ENCODE measurements at regions not wholly inside any gene's neighbourhood (a gene's known extent, or its start where the extent isn't known, plus 50 kb on each side); places are given as distances from the start of the nearest gene placed in this dataset.

DNA sequence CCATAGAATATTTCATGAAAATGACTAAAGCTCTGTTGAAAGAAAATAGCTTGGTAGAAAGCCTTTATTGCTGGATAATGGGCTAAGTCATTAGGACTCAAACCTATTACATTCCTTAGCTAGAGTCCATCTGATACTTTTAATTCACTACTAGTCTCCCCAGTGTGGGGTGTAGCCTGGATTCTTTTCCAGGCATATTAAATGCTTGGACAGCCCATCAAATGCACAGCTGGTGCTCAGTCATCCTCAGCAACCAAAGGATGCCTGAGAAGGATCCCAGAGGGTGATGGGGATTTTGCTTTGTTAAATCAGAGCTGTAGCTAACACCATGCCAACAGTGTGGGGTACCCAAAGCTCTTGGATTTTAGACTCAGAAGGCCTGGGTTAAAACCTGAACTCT is 153.5 kb downstream of the DLEU7 start:
- Histone ChIP-seq H3K4me1 (ENCODE audit: control insufficient read depth, insufficient read depth, low read length, poor library complexity, severe bottlenecking) (no peaks in the 10 kb centered on the region), H3K27ac (ENCODE audit: insufficient read depth, low read length, poor library complexity, severe bottlenecking) (no peak overlapping the region), H3K4me3 (ENCODE audit: insufficient read depth, low read depth, low read length, poor library complexity, severe bottlenecking) (no peak overlapping the region), H3K27me3 (replicated peaks; ENCODE audit: control insufficient read depth, insufficient read depth, low read length, poor library complexity, severe bottlenecking) (no peaks in the 10 kb centered on the region), H3K9me3 (ENCODE audit: control insufficient read depth, low read length) (no peaks in the 10 kb centered on the region), H3K36me3 (ENCODE audit: control insufficient read depth, insufficient read depth, low read length) (no peaks in the 10 kb centered on the region)
- no peak for DNase-seq

DNA sequence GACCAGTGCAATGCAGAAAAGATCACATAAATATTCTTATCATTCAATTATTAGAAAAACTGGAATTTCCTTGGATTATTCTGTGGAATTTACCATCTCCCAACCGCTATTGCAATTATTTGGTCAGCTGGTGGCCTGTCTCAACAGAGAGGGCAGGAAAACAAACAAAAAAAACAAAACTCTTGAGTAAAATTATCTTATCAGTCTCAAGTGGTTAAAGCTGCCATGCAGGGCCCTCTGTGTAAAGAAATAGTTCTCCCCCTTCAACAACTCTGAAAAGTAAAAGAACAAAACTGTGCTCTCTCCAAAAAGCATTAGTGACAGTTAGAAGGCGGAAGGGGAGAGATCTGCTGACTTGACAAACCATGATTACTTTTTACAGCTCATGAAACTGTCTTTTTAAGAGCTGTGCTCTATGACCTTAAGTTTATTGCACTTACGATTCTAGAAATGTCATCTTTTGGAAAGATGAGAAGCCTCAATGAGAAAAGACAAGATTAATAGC is 152.3 kb downstream of the DLEU7 start:
- no peaks in the 10 kb centered on the region for H3K4me1 ChIP-seq (ENCODE audit: control insufficient read depth, insufficient read depth, low read length, poor library complexity, severe bottlenecking)
- no peak overlapping the region for H3K27ac ChIP-seq (ENCODE audit: insufficient read depth, low read length, poor library complexity, severe bottlenecking)
- H3K9me3 ChIP-seq (ENCODE audit: control insufficient read depth, low read length) = no peaks in the 10 kb centered on the region
- no peaks in the 10 kb centered on the region for H3K36me3 ChIP-seq (ENCODE audit: control insufficient read depth, insufficient read depth, low read length)
- no peak overlapping the region for H3K4me3 ChIP-seq (ENCODE audit: insufficient read depth, low read depth, low read length, poor library complexity, severe bottlenecking)
- no peak for DNase-seq
- no peaks in the 10 kb centered on the region for H3K27me3 ChIP-seq (replicated peaks; ENCODE audit: control insufficient read depth, insufficient read depth, low read length, poor library complexity, severe bottlenecking)

DNA sequence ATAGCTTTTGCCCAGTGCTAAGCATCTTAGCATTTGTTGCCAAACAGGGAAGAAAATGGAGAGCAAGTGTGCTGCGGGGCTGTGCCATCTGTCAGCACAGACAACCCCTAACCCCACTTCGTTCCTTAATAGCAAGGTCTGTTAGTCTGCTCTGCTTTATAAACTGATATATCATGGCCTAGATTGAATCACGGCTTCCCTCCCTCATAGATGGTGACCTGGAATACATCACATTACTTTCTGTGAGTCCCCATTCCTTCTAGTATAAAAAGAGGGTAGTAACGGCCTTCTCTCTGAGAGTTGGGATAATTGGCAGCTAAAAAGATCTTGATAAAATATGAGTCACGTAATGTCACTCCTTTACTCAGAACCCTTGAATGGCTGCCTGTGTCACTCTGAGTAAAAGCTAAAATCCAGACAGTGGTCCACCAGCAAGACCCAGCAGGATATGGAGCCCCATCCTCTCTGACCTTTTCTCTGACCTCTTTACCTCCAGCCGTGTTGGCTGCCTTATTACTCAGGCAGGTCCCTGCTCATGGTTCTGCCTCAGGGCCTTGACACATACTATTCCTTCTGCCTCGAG is 151.7 kb downstream of the DLEU7 start:
- Histone ChIP-seq H3K9me3 (ENCODE audit: control insufficient read depth, low read length) (no peaks in the 10 kb centered on the region), H3K4me3 (ENCODE audit: insufficient read depth, low read depth, low read length, poor library complexity, severe bottlenecking) (no peak overlapping the region), H3K27me3 (replicated peaks; ENCODE audit: control insufficient read depth, insufficient read depth, low read length, poor library complexity, severe bottlenecking) (no peaks in the 10 kb centered on the region), H3K4me1 (ENCODE audit: control insufficient read depth, insufficient read depth, low read length, poor library complexity, severe bottlenecking) (no peaks in the 10 kb centered on the region), H3K27ac (ENCODE audit: insufficient read depth, low read length, poor library complexity, severe bottlenecking) (no peak overlapping the region), H3K36me3 (ENCODE audit: control insufficient read depth, insufficient read depth, low read length) (no peaks in the 10 kb centered on the region)
- DNase-seq = no peak

DNA sequence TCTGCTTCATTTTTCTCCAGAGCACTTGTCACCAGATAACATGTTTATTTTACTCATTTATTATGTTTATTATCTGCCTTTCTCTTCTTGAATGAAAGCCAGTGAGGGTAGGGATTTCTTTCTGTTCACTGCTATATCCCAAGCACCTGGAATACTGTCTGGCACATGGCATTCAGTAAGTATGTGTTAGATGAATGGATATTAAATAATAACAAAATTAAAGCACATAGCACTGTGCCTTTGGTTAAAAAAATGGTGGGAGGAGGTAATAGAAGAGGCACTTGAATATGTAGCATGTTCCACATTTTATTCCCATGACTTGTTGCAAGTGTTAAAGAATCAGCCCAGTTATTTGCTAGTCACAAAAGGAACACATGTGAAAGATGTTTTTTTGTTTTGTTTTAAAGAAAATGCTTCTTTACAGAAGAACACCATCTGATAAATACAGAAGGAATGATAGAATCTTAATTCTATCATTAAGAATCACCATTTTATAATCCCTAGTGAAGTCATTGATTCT is 151.0 kb downstream of the DLEU7 start:
- Histone ChIP-seq H3K9me3 (ENCODE audit: control insufficient read depth, low read length) (no peaks in the 10 kb centered on the region), H3K27ac (ENCODE audit: insufficient read depth, low read length, poor library complexity, severe bottlenecking) (no peak overlapping the region), H3K27me3 (replicated peaks; ENCODE audit: control insufficient read depth, insufficient read depth, low read length, poor library complexity, severe bottlenecking) (no peaks in the 10 kb centered on the region), H3K4me3 (ENCODE audit: insufficient read depth, low read depth, low read length, poor library complexity, severe bottlenecking) (no peak overlapping the region), H3K36me3 (ENCODE audit: control insufficient read depth, insufficient read depth, low read length) (no peaks in the 10 kb centered on the region), H3K4me1 (ENCODE audit: control insufficient read depth, insufficient read depth, low read length, poor library complexity, severe bottlenecking) (no peaks in the 10 kb centered on the region)
- no peak for DNase-seq

DNA sequence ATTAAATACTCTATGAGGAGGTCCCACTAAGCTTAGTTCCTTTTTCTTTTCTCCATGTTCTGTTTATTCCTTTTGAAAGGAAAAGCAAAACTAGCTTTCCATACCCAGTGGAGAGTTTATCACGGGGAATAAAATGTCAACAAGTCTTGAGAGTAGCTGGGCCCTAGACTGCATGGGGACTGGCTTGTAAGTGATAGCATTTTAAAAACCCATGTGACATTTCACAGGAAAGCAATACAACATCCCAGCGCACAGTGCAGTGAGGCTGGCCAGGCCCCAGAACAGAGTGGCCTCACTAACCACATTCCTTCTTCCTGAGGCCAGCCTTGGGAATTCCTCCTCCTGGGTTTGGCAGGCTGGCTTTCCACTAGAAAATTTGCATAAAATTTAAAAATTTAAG is 149.8 kb downstream of the DLEU7 start:
- Histone ChIP-seq H3K4me1 (ENCODE audit: control insufficient read depth, insufficient read depth, low read length, poor library complexity, severe bottlenecking) (no peaks in the 10 kb centered on the region), H3K27ac (ENCODE audit: insufficient read depth, low read length, poor library complexity, severe bottlenecking) (no peak overlapping the region), H3K4me3 (ENCODE audit: insufficient read depth, low read depth, low read length, poor library complexity, severe bottlenecking) (no peak overlapping the region), H3K27me3 (replicated peaks; ENCODE audit: control insufficient read depth, insufficient read depth, low read length, poor library complexity, severe bottlenecking) (no peaks in the 10 kb centered on the region), H3K36me3 (ENCODE audit: control insufficient read depth, insufficient read depth, low read length) (no peaks in the 10 kb centered on the region), H3K9me3 (ENCODE audit: control insufficient read depth, low read length) (no peaks in the 10 kb centered on the region)
- DNase-seq = no peak

DNA sequence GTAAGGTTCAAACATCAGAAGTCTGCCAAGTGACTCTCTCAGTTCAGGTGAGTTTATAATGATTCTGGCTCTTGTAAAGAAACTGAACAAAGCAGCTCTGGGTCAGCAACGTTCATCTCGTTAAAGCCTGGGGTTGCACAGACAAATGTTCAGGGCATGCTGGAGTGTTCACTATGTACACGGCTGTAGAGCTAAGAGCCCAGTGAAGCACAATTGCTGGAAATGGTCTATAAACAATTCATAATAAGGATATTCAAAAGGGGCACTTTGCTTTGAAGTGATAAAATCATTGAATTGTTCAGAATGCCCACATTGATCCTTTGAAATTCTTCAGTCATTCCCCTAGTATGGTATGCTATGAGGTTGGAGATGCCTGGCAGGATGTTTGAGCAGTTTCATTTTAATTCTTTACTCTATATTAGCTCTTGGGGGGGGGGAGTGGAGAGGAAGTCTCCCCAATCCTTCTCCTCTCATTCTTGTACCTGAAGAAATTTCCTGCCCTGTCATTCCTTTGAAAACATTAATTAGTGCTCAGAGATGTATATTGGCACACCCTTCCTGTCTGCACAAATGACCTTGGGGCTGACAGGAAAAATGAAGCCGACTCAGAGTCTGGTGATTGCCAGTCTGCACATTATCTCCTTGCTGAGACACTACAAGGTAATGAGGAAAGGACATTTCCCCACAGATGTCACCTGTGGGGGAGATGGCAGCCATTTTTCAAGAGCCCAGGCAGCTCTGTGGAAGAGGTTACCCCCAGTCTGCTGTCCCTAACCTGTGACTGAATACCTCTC is 145.5 kb downstream of the DLEU7 start:
- no peak overlapping the region for H3K27ac ChIP-seq (ENCODE audit: insufficient read depth, low read length, poor library complexity, severe bottlenecking)
- H3K4me1 ChIP-seq (ENCODE audit: control insufficient read depth, insufficient read depth, low read length, poor library complexity, severe bottlenecking) = no peaks in the 10 kb centered on the region

DNA sequence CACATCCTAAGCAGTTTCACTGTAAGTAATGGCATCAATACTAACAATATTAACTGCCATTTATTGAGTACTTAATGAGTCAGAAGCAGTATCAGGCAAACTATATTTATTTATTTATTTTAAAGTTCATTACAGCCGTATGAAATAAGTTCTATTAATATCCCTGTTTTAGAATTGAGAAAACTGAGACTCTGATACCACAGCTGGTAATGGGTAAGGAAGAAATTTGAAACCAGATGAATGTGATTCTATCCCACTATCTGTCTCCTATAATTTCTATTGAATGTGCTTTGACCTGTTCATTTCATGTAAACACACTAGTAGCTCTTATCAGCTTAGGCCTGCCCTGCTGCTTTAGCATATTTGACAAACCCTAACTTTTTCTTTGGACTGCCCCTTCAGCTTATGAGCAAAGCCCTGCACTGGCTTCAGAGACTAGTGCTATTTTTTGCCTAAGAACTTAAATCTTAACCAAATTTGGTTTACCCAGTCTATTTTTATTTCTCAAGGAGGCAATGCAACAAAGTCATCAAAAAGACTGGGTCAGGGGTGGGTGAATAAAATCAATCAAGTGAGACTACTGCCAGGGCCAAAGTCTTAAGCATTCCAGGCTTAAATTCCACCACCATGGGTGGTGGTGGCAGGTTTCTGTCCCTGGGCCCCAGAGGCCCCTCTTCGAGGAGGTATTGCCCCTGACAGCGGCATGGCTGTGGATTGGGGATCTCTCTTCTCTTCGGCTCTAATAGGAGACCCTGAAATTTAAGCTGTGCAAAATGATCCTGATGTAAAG is 143.4 kb downstream of the DLEU7 start:
- Histone ChIP-seq H3K4me1 (ENCODE audit: control insufficient read depth, insufficient read depth, low read length, poor library complexity, severe bottlenecking) (no peaks in the 10 kb centered on the region), H3K4me3 (ENCODE audit: insufficient read depth, low read depth, low read length, poor library complexity, severe bottlenecking) (no peak overlapping the region), H3K27ac (ENCODE audit: insufficient read depth, low read length, poor library complexity, severe bottlenecking) (no peak overlapping the region), H3K36me3 (ENCODE audit: control insufficient read depth, insufficient read depth, low read length) (no peaks in the 10 kb centered on the region), H3K27me3 (replicated peaks; ENCODE audit: control insufficient read depth, insufficient read depth, low read length, poor library complexity, severe bottlenecking) (no peaks in the 10 kb centered on the region), H3K9me3 (ENCODE audit: control insufficient read depth, low read length) (no peaks in the 10 kb centered on the region)
- DNase-seq = no peak

More for the DNA sequence above, 145.5 kb downstream of the DLEU7 start:
- no peaks in the 10 kb centered on the region for H3K27me3 ChIP-seq (replicated peaks; ENCODE audit: control insufficient read depth, insufficient read depth, low read length, poor library complexity, severe bottlenecking)
- H3K9me3 ChIP-seq (ENCODE audit: control insufficient read depth, low read length) = no peaks in the 10 kb centered on the region
- DNase-seq = no peak
- no peak overlapping the region for H3K4me3 ChIP-seq (ENCODE audit: insufficient read depth, low read depth, low read length, poor library complexity, severe bottlenecking)
- H3K36me3 ChIP-seq (ENCODE audit: control insufficient read depth, insufficient read depth, low read length) = no peaks in the 10 kb centered on the region

DNA sequence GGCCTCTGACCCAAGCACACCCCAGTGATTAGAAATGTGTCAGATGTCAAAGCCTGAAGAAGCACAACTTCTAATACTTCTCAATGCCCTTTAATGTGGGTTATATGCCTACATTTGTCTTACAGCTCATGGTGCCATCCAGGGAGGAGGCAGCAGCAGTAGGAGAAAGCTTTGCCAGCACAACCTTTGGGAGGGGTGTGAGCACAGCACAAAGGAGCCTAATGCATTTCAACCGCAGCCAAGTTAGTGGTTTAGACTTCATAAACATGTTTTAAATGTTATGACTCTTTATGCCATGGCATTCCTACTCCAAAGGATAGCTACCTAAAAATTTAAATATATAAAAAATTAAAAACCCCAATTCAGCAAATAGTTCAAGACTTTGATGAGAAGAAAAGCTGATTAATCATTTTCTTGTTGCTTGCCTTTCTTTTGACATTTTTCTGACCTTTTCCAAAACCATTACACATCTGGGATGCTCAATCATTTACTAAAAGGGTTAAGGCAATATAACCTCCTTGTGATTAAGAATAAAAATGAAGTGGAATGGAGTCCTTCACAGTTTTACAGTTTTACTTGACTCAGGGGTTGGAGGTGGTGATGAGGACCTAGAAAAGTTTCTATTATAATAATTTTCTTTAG is 142.7 kb downstream of the DLEU7 start:
- no peak for DNase-seq
- Histone ChIP-seq H3K4me1 (ENCODE audit: control insufficient read depth, insufficient read depth, low read length, poor library complexity, severe bottlenecking) (no peaks in the 10 kb centered on the region), H3K27ac (ENCODE audit: insufficient read depth, low read length, poor library complexity, severe bottlenecking) (no peak overlapping the region), H3K36me3 (ENCODE audit: control insufficient read depth, insufficient read depth, low read length) (no peaks in the 10 kb centered on the region), H3K27me3 (replicated peaks; ENCODE audit: control insufficient read depth, insufficient read depth, low read length, poor library complexity, severe bottlenecking) (no peaks in the 10 kb centered on the region), H3K9me3 (ENCODE audit: control insufficient read depth, low read length) (no peaks in the 10 kb centered on the region), H3K4me3 (ENCODE audit: insufficient read depth, low read depth, low read length, poor library complexity, severe bottlenecking) (no peak overlapping the region)

DNA sequence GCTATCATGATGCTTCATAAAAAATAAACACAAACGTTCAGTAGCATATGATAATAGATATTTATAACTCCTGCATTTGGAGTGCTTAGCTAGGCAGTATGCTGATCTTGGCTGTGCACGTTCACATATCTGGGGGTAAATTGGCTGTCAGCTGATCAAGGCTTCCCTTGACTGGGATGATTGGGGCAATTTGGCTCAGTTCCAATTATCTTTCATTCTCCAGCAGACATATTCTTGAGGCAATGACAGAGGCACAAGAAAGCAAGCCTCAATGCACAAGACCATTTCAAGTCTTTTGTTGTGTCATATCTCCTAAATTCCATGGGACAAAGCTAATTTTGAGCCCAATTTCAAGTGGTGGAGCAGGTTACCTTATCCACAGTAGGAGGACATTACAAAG is 142.0 kb downstream of the DLEU7 start:
- no peak for DNase-seq
- H3K9me3 ChIP-seq (ENCODE audit: control insufficient read depth, low read length) = no peaks in the 10 kb centered on the region
- no peak overlapping the region for H3K27ac ChIP-seq (ENCODE audit: insufficient read depth, low read length, poor library complexity, severe bottlenecking)
- no peak overlapping the region for H3K4me3 ChIP-seq (ENCODE audit: insufficient read depth, low read depth, low read length, poor library complexity, severe bottlenecking)
- no peaks in the 10 kb centered on the region for H3K36me3 ChIP-seq (ENCODE audit: control insufficient read depth, insufficient read depth, low read length)
- no peaks in the 10 kb centered on the region for H3K4me1 ChIP-seq (ENCODE audit: control insufficient read depth, insufficient read depth, low read length, poor library complexity, severe bottlenecking)
- no peaks in the 10 kb centered on the region for H3K27me3 ChIP-seq (replicated peaks; ENCODE audit: control insufficient read depth, insufficient read depth, low read length, poor library complexity, severe bottlenecking)

All from effector memory CD4-positive, alpha-beta T cell (primary cell).